Right lobe of liver (tissue), 6 donors: ENCODE measurements at regions not wholly inside any gene's neighbourhood (a gene's known extent, or its start where the extent isn't known, plus 50 kb on each side); places are given as distances from the start of the nearest gene placed in this dataset.

Source experiments
- ATAC-seq, 4 donors: fragments of 200-7000 bp; cut with Tn5 transposase; one replicate each; pipeline ENCODE4 v1.9.1; 2020; ENCODE audit warnings: mild to moderate bottlenecking in 4 of 4, moderate library complexity in 4 of 4
- DNase-seq, 3 donors: peaks; one replicate each; pipeline ENCODE4 v3.0.0-alpha.2; 2020
- H3K27ac ChIP-seq, 3 donors: fragments of 200-600 bp; one replicate each; pipeline ENCODE4 v1.8.0; 2022
- H3K27me3 ChIP-seq, 2 donors: fragments of 200-600 bp; one replicate each; pipeline ENCODE4 v1.8.0; 2022
- H3K36me3 ChIP-seq, 4 donors: fragments of 200-600 bp; sonication (generic) in 1 of 4; one replicate each; pipeline versions ENCODE4 v1.5.1 to v1.8.0; 2017 to 2022; ENCODE audit warnings: control low read depth in 1 of 4
- H3K4me1 ChIP-seq, 4 donors: fragments of 200-600 bp; sonication (generic) in 1 of 4; one replicate each; pipeline versions ENCODE4 v1.5.1 to v1.8.0; 2017 to 2022; ENCODE audit warnings: control low read depth in 1 of 4
- H3K4me3 ChIP-seq, 3 donors: fragments of 200-600 bp; one replicate each; pipeline ENCODE4 v1.8.0; 2022
- H3K9me3 ChIP-seq, 4 donors: fragments of 200-600 bp; sonication (generic) in 1 of 4; one replicate each; pipeline versions ENCODE4 v1.5.1 to v1.8.0; 2017 to 2022; ENCODE audit warnings: control low read depth in 1 of 4
- POLR2A ChIP-seq: fragments of 450-650 bp; IDR thresholded peaks from one replicate; pipeline ENCODE4 v1.6.1; 2017; ENCODE audit warnings: antibody characterized with exemption, mild to moderate bottlenecking
- WGBS: methylation state at CpG from one replicate; pipeline ENCODE4 v1.1.6; 2018; ENCODE audit warnings: low coverage, low lambda C conversion rate; ENCODE audit not compliant: insufficient coverage; ENCODE audit errors: missing lambda C conversion rate; 5-methylcytosine and 5-hydroxymethylcytosine counted together
- intact Hi-C, 2 donors: fragments of 100-400 bp; cut with DNase I; formaldehyde crosslinking; loops; one replicate each; pipeline versions ENCODE4 v1.11.2 to v1.14.1; 2022
- TF ChIP-seq, protein P1 (sequence below), 4 donors: fragments of 200-600 bp in 3 of 4; fragments of 450-650 bp in 1 of 4; IDR thresholded peaks; one replicate each; pipeline versions ENCODE4 v1.5.1 to v1.8.0; 2016 to 2022; ENCODE audit warnings: antibody characterized with exemption in 4 of 4, mild to moderate bottlenecking in 2 of 4
- donor health status: DM: no; HTN: yes; CAD: no.
- donor health status: DM: no; HTN: no; CAD: no.
- donor health status: DM: no; HTN: no; CAD: no.
- donor health status: DM: no; HTN: yes; CAD: no.
- donor health status: DM: no; HTN: yes; CAD: no.

DNA sequence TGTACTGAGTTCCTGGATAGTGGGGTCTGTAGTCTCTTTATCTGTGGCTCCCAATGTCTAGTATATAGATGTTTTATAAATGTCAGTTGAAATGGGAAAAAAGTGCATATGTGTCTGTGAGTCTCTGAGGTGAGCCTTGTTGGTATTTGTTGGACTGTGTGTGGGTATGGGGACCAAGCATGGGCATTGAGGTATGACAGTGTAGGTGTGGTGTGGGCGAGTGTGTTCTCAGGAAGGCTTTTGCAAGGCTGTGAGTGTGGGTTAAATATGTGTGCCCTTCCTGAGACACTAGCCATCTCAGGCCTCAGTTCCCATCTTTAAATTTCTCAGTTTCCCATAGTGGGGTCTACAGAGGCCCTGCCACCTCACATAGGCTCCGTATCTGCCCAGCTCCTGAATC, 440.2 kb upstream of the CCL2 start:
- intact Hi-C loops, result no loop called here
- Histone ChIP-seq H3K9me3 (no peaks in the 10 kb centered on the region), H3K4me1 (no peaks in the 10 kb centered on the region), H3K27me3 (no peaks in the 10 kb centered on the region), H3K27ac (no peak overlapping the region), H3K36me3 (no peaks in the 10 kb centered on the region), H3K4me3 (no peak overlapping the region)
- DNase-seq, result no peak
- ATAC-seq, result no peak
- TF ChIP-seq POLR2A, result no peak
- TF ChIP-seq, protein P1, sequence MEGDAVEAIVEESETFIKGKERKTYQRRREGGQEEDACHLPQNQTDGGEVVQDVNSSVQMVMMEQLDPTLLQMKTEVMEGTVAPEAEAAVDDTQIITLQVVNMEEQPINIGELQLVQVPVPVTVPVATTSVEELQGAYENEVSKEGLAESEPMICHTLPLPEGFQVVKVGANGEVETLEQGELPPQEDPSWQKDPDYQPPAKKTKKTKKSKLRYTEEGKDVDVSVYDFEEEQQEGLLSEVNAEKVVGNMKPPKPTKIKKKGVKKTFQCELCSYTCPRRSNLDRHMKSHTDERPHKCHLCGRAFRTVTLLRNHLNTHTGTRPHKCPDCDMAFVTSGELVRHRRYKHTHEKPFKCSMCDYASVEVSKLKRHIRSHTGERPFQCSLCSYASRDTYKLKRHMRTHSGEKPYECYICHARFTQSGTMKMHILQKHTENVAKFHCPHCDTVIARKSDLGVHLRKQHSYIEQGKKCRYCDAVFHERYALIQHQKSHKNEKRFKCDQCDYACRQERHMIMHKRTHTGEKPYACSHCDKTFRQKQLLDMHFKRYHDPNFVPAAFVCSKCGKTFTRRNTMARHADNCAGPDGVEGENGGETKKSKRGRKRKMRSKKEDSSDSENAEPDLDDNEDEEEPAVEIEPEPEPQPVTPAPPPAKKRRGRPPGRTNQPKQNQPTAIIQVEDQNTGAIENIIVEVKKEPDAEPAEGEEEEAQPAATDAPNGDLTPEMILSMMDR (IDR thresholded peaks at IDR 0.05), result no peak
- 41% methylated on average over 2 of the region's 2 CpGs for WGBS

DNA sequence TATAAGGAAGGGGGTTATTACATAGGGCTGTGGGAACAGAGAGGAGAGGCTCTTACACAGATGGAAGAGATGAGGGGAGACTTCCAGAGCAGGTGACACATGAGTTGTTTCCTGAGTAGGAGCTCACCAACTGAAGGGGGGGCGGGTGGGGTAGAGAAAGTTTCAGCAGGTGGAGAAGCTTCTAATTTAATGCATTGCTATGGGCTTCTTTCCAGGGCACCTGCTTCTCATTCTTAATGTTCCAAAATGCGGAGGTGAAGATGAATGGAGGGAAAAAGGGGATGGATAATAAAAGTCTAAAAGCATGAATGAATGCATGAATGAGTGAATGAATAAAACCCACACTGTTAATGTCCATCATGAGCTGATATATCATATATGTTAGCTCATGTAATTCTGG, 439.0 kb upstream of the CCL2 start:
- WGBS, result 41% methylated on average over 2 of the region's 2 CpGs
- no peak for ATAC-seq

DNA sequence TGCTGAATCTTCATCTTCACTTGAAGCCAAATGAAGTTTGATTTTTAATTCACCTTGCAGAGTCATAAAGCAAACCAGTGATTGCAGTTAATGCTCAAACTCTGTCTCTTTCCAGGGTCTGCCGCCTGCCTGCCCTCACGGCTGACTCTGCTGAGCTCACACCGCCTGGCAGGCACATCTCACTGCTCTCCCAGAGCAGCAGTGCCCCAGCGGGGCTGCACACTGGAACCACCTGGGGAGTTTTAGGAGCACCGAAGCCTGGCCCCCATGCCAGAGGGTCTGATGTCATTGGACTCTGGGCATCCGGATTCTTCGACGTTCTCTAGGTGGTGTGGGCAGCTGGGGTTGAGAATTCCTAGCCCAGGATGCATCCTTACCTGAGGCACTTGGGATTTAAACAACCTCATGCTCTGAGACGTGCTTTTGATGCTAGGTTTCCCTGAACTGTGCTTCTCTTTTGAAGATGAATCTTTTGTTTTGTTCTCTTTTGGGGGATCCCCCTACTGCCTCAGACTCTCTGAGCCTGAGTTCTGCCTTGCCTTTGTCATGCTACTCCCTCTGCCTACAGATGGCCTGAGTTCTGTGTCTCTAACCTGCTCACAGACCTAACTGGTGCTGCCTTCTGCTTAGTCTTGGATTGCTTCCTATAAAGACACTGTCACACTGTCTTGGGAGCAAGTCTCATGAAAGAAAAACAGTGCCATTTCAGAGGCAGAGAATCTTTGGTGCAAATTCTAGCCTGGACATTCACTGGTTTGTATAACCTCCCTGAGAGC, 438.1 kb upstream of the CCL2 start:
- Histone ChIP-seq H3K27ac (no peak overlapping the region), H3K4me1 (no peaks in the 10 kb centered on the region), H3K9me3 (no peaks in the 10 kb centered on the region), H3K27me3 (no peaks in the 10 kb centered on the region), H3K36me3 (no peaks in the 10 kb centered on the region), H3K4me3 (no peak overlapping the region)
- WGBS, result 43% methylated on average over 3 of the region's 9 CpGs
- no peak for TF ChIP-seq POLR2A
- TF ChIP-seq, protein P1 (IDR thresholded peaks at IDR 0.05), result no peak
- no peak for ATAC-seq
- DNase-seq, result no peak
- intact Hi-C loops, result no loop called here

More for the DNA sequence above, 439.0 kb upstream of the CCL2 start:
- intact Hi-C loops, result no loop called here
- no peak overlapping the region for H3K27ac ChIP-seq
- H3K4me1 ChIP-seq, result no peaks in the 10 kb centered on the region
- no peaks in the 10 kb centered on the region for H3K9me3 ChIP-seq
- H3K36me3 ChIP-seq, result no peaks in the 10 kb centered on the region
- no peak for TF ChIP-seq POLR2A
- TF ChIP-seq, protein P1 (IDR thresholded peaks at IDR 0.05), result no peak
- DNase-seq, result no peak
- H3K27me3 ChIP-seq, result no peaks in the 10 kb centered on the region
- no peak overlapping the region for H3K4me3 ChIP-seq

DNA sequence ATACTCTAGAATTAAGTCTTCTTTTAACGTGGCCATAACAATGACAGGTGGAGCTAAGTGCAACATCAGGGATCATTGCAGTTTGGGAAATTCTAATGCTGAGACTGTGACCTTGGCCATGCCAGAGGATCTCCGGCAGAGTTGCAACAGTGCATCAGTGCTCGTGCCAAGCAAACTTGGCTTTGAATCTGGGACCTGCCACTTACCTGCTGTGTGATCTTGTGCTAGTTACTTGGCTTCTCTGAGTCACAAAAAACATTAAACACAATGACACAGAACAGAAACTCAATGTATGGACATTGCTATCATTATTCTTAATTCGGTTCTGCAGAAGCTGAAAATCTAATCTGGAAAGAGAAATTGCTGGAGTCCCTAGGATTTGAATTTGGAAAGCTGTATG, 435.5 kb upstream of the CCL2 start:
- Histone ChIP-seq H3K27ac (no peak overlapping the region), H3K9me3 (no peaks in the 10 kb centered on the region), H3K4me3 (no peak overlapping the region), H3K4me1 (no peaks in the 10 kb centered on the region), H3K27me3 (no peaks in the 10 kb centered on the region), H3K36me3 (no peaks in the 10 kb centered on the region)
- DNase-seq, result no peak
- ATAC-seq, result no peak
- no peak for TF ChIP-seq POLR2A
- TF ChIP-seq, protein P1 (IDR thresholded peaks at IDR 0.05), result no peak
- WGBS, result 20% methylated on average over 4 of the region's 4 CpGs
- intact Hi-C loops, result no loop called here
